ENCODE measurements at regions not wholly inside any gene's neighbourhood (a gene's known extent, or its start where the extent isn't known, plus 50 kb on each side); places are given as distances from the start of the nearest gene placed in this dataset.
"Not testable (repeated sequence)": the region's sequence is repeated elsewhere in the genome, so short reads cannot be mapped to it uniquely, and the experiment has no call there.

- not testable (repeated sequence) for TF ChIP-seq CTCF (IDR thresholded peaks at IDR 0.05); POLR2AphosphoS5 (IDR thresholded peaks at IDR 0.05); EP300 (IDR thresholded peaks at IDR 0.05; ENCODE audit: low read depth); POLR2A (IDR thresholded peaks at IDR 0.05)
These were observed 107.3 kb upstream of the COX7C start for GRCh38 chr5:86510330-86510915.

All from transverse colon (tissue), 4 donors.